HG03342 (cell line): ENCODE measurements at regions not wholly inside any gene's neighbourhood (a gene's known extent, or its start where the extent isn't known, plus 50 kb on each side); places are given as distances from the start of the nearest gene placed in this dataset.

Experiments used
- ATAC-seq: cut with Tn5 transposase; IDR thresholded peaks from one replicate; pipeline ENCODE4 v1.9.1; 2021; ENCODE audit warnings: mild to moderate bottlenecking, moderate library complexity; ENCODE audit not compliant: unreplicated experiment

GRCh38 chr5:6867712-6868111 is 154.5 kb downstream of the TENT4A start:
- ATAC-seq = no peak

GRCh38 chr5:6868171-6868570 is 154.9 kb downstream of the TENT4A start:
- ATAC-seq = no peak

- ATAC-seq = no peak
These were observed 155.5 kb downstream of the TENT4A start for GRCh38 chr5:6868575-6869215.

- no peak for ATAC-seq
These were observed 156.4 kb downstream of the TENT4A start for GRCh38 chr5:6869677-6870076.

- no peak for ATAC-seq
These were observed 159.4 kb downstream of the TENT4A start for GRCh38 chr5:6872441-6873160.

- ATAC-seq = no peak
These were observed 160.1 kb downstream of the TENT4A start for GRCh38 chr5:6873359-6873758.

GRCh38 chr5:6875376-6875775 is 162.1 kb downstream of the TENT4A start:
- no peak for ATAC-seq

- ATAC-seq = no peak
These were observed 165.0 kb downstream of the TENT4A start for GRCh38 chr5:6877986-6878828.

- ATAC-seq = no peak
These were observed 172.3 kb downstream of the TENT4A start for GRCh38 chr5:6885581-6885980.

GRCh38 chr5:6886866-6887265 is 173.6 kb downstream of the TENT4A start:
- no peak for ATAC-seq

GRCh38 chr5:6889030-6889429 is 175.8 kb downstream of the TENT4A start:
- ATAC-seq = no peak

GRCh38 chr5:6899221-6899620 is 186.0 kb downstream of the TENT4A start:
- no peak for ATAC-seq

- no peak for ATAC-seq
These were observed 187.3 kb downstream of the TENT4A start for GRCh38 chr5:6900247-6901227.

- no peak for ATAC-seq
These were observed 188.9 kb downstream of the TENT4A start for GRCh38 chr5:6902094-6902493.

- no peak for ATAC-seq
These were observed 189.4 kb downstream of the TENT4A start for GRCh38 chr5:6902597-6902996.

- no peak for ATAC-seq
These were observed 190.7 kb downstream of the TENT4A start for GRCh38 chr5:6903934-6904333.

- no peak for ATAC-seq
These were observed 191.6 kb downstream of the TENT4A start for GRCh38 chr5:6904860-6905259.

GRCh38 chr5:6905423-6905822 is 192.2 kb downstream of the TENT4A start:
- ATAC-seq = no peak

GRCh38 chr5:6905883-6906282 is 192.7 kb downstream of the TENT4A start:
- ATAC-seq = no peak

- no peak for ATAC-seq
These were observed 194.2 kb downstream of the TENT4A start for GRCh38 chr5:6907320-6907918.
